Kidney (tissue), 13 donors: ENCODE measurements at regions not wholly inside any gene's neighbourhood (a gene's known extent, or its start where the extent isn't known, plus 50 kb on each side); places are given as distances from the start of the nearest gene placed in this dataset.

Experiments used
- DNase-seq, 5 donors: peaks; one replicate each; pipeline ENCODE4 v3.0.0-alpha.2; 2013 to 2020
- FAIRE-seq: peaks from 2 replicates; lab custom pipeline; 2012; peaks lifted over from hg19 to GRCh38; lab: Jason Lieb, UNC
- H3K27ac ChIP-seq, 2 donors: one replicate each; pipeline ENCODE4 v1.7.0; 2013; ENCODE audit warnings: low read depth in 2 of 2, low read length in 2 of 2, inconsistent platforms in 1 of 2
- H3K27me3 ChIP-seq: one replicate; pipeline ENCODE4 v1.7.1; 2013; ENCODE audit warnings: low read length, inconsistent platforms; ENCODE audit not compliant: control insufficient read depth, insufficient read depth
- H3K36me3 ChIP-seq, 3 donors: one replicate each; pipeline versions ENCODE4 v1.7.0 to v1.7.1; 2013; ENCODE audit warnings: low read length in 3 of 3, control low read depth in 1 of 3, inconsistent platforms in 1 of 3; ENCODE audit not compliant: insufficient read depth in 3 of 3, control insufficient read depth in 2 of 3
- H3K4me1 ChIP-seq, 3 donors: one replicate each; pipeline versions ENCODE4 v1.7.0 to v1.7.1; 2013; ENCODE audit warnings: low read length in 3 of 3, inconsistent platforms in 1 of 3, low read depth in 1 of 3; ENCODE audit not compliant: control insufficient read depth in 2 of 3, insufficient read depth in 2 of 3
- H3K4me3 ChIP-seq, 3 donors: one replicate each; pipeline versions ENCODE4 v1.7.0 to v1.8.1; 2013; ENCODE audit warnings: low read length in 3 of 3, control low read depth in 1 of 3, inconsistent platforms in 1 of 3
- H3K9ac ChIP-seq, 3 donors: one replicate each; pipeline versions ENCODE4 v1.7.0 to v1.7.1; 2013; ENCODE audit warnings: low read length in 3 of 3, control low read depth in 1 of 3, inconsistent platforms in 1 of 3
- H3K9me3 ChIP-seq, 3 donors: one replicate each; pipeline versions ENCODE4 v1.7.0 to v1.7.1; 2013; ENCODE audit warnings: low read length in 3 of 3, control low read depth in 1 of 3, inconsistent platforms in 1 of 3; ENCODE audit not compliant: control insufficient read depth in 2 of 3, insufficient read depth in 1 of 3
- CTCF ChIP-seq: IDR thresholded peaks from 3 replicates; pipeline ENCODE4 v1.5.1; 2012; ENCODE audit warnings: mild to moderate bottlenecking, moderate library complexity, borderline replicate concordance; ENCODE audit not compliant: insufficient read depth; ENCODE audit errors: extremely low read depth
- intact Hi-C: fragments of 100-400 bp; cut with DNase I; formaldehyde crosslinking; loops from one replicate; pipeline ENCODE4 v1.11.1; 2022
- donor health status: control.
- donor health status: control.
- donor health status: control.
- donor health status: control.
- donor health status: control.
- donor health status: DM: yes; HTN: yes; CAD: no.
- donor health status: Normal renal cell carcinoma (clear cell type).

DNA sequence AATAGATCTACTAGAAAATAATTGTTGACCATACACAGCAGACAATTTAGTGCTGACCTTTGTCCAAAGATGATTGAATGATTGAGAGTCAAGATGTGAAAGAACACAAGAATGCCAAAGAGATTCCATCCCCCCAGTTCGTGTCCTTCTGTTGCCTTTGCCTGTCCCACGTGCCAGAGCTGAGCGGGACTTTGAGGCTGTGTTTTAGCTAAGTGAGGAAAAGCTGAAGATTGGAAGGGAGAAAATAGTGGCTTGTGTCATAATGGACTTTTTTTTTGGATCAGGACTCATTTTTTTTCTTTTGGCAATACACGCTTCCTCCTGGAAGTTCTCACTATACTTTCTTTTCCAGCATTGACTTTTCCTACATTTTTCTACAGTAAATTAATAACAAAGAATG lies 206.6 kb upstream of the MDFIC2 start:
- DNase-seq (no peak), FAIRE-seq (no peak)
- no peaks in the 10 kb centered on the region for H3K4me1 ChIP-seq
- no peak for TF ChIP-seq CTCF
- no peaks in the 10 kb centered on the region for H3K9me3 ChIP-seq
- intact Hi-C loops = no loop called here
- H3K27ac ChIP-seq = no peak overlapping the region
- no peak overlapping the region for H3K4me3 ChIP-seq
- H3K27me3 ChIP-seq = no peaks in the 10 kb centered on the region
- H3K9ac ChIP-seq = no peak overlapping the region
- H3K36me3 ChIP-seq = no peaks in the 10 kb centered on the region

DNA sequence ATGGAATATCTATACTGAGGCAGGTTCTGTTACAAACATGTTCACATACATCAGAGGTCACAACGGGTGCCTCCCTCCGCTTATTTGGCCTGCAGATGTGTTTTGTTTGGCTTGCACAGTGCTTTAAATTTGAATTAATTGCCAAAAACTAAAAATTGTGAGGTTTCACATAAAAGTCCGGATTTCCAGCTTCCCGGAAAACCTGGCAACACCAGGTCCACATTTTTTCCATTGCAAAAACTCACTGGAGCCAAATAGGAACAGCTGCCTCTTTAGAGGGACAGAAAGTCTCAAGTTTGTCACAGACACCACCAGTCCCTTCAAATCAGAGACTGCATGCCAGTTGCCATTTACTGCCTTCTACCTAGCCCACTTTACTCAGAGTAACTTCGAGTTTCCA lies 205.9 kb upstream of the MDFIC2 start:
- no peak overlapping the region for H3K9ac ChIP-seq
- no peaks in the 10 kb centered on the region for H3K9me3 ChIP-seq
- FAIRE-seq (no peak), DNase-seq (peak in 1 of 5 donors; percentile 21)
- no peaks in the 10 kb centered on the region for H3K27me3 ChIP-seq
- no peak overlapping the region for H3K27ac ChIP-seq
- H3K4me3 ChIP-seq = no peak overlapping the region
- H3K4me1 ChIP-seq = no peaks in the 10 kb centered on the region
- TF ChIP-seq CTCF = no peak
- H3K36me3 ChIP-seq = no peaks in the 10 kb centered on the region
- intact Hi-C loops = no loop called here

DNA sequence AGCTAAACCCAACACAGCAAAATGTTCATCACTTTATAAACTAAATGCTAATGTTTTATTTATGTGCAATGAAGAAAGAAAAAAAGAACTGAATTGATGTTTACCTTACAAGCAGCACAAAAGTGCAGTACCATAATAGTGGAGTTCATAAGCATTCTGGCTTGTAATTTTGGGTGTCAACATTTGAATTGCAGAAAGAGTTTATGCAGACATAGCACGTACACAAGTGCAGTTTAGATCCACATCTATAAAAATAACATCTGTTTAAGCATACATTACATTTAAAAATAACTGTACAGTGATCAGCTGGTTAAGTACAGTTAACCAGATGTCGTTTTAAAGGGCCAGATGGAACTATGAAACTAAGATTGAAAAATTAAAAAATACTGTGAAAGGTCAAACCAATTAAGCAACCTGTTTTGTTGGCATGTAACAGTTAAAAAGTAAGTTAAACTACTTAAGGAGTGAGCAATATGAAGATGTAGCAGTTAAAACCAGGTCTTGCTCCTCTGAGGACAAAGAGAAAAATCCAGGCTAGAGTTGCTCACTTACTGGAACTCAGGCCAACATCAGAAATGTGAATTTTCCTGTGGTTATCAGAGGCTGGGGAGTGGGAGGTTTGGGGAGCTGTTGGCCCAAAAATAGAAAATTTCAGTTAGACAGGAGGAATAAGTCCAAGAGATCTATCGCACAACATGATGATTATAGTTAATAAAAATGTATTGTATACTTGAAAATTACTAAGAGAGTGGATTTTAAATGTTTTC lies 204.9 kb upstream of the MDFIC2 start:
- no peaks in the 10 kb centered on the region for H3K4me1 ChIP-seq
- no peaks in the 10 kb centered on the region for H3K9me3 ChIP-seq
- intact Hi-C loops = no loop called here
- H3K27me3 ChIP-seq = no peaks in the 10 kb centered on the region
- FAIRE-seq (no peak), DNase-seq (no peak)
- no peak for TF ChIP-seq CTCF
- no peak overlapping the region for H3K27ac ChIP-seq
- no peak overlapping the region for H3K4me3 ChIP-seq
- H3K36me3 ChIP-seq = no peaks in the 10 kb centered on the region
- no peak overlapping the region for H3K9ac ChIP-seq

- intact Hi-C loops = no loop called here
- FAIRE-seq (no peak), DNase-seq (peak in 1 of 5 donors; percentile 15)
- Histone ChIP-seq H3K27me3 (no peaks in the 10 kb centered on the region), H3K9me3 (no peaks in the 10 kb centered on the region), H3K4me1 (no peaks in the 10 kb centered on the region), H3K9ac (no peak overlapping the region), H3K4me3 (no peak overlapping the region), H3K27ac (no peak overlapping the region), H3K36me3 (no peaks in the 10 kb centered on the region)
- no peak for TF ChIP-seq CTCF
Measured at GRCh38 chr3:70516076-70516475, 203.6 kb upstream of the MDFIC2 start.
